ENCODE measurements at regions not wholly inside any gene's neighbourhood (a gene's known extent, or its start where the extent isn't known, plus 50 kb on each side); places are given as distances from the start of the nearest gene placed in this dataset.
"Not testable (repeated sequence)": the region's sequence is repeated elsewhere in the genome, so short reads cannot be mapped to it uniquely, and the experiment has no call there.

- peak in 2 of 11 donors; percentile 3 to 4 for DNase-seq (ENCODE audit: extremely low read depth in 1 of 11, low read depth in 9 of 11, low spot score in 4 of 11)
These were observed 220.7 kb upstream of the DNAJC19 start for GRCh38 chr3:181210275-181210674.

- DNase-seq (ENCODE audit: extremely low read depth in 1 of 11, low read depth in 9 of 11, low spot score in 4 of 11), result no peak
These were observed 200.0 kb upstream of the DNAJC19 start for GRCh38 chr3:181189556-181189955.

- DNase-seq (ENCODE audit: extremely low read depth in 1 of 11, low read depth in 9 of 11, low spot score in 4 of 11), result no peak
These were observed 194.2 kb upstream of the DNAJC19 start for GRCh38 chr3:181183764-181184163.

GRCh38 chr3:181183057-181183456 is 193.5 kb upstream of the DNAJC19 start:
- not testable (repeated sequence) for DNase-seq (ENCODE audit: extremely low read depth in 1 of 11, low read depth in 9 of 11, low spot score in 4 of 11)

- no peak for DNase-seq (ENCODE audit: extremely low read depth in 1 of 11, low read depth in 9 of 11, low spot score in 4 of 11)
These were observed 189.5 kb upstream of the DNAJC19 start for GRCh38 chr3:181178991-181179390.

GRCh38 chr3:181176601-181177000 is 187.1 kb upstream of the DNAJC19 start:
- peak; percentile 21 to 68 (median 50) for DNase-seq (ENCODE audit: extremely low read depth in 1 of 11, low read depth in 9 of 11, low spot score in 4 of 11)

- DNase-seq (ENCODE audit: extremely low read depth in 1 of 11, low read depth in 9 of 11, low spot score in 4 of 11), result no peak
These were observed 185.2 kb upstream of the DNAJC19 start for GRCh38 chr3:181174676-181175233.

GRCh38 chr3:181174022-181174421 is 184.5 kb upstream of the DNAJC19 start:
- DNase-seq (ENCODE audit: extremely low read depth in 1 of 11, low read depth in 9 of 11, low spot score in 4 of 11), result no peak

GRCh38 chr3:181173227-181173626 is 183.7 kb upstream of the DNAJC19 start:
- DNase-seq (ENCODE audit: extremely low read depth in 1 of 11, low read depth in 9 of 11, low spot score in 4 of 11), result no peak

GRCh38 chr3:181134873-181135272 is 145.3 kb upstream of the DNAJC19 start:
- no peak for DNase-seq (ENCODE audit: extremely low read depth in 1 of 11, low read depth in 9 of 11, low spot score in 4 of 11)

- no peak for DNase-seq (ENCODE audit: extremely low read depth in 1 of 11, low read depth in 9 of 11, low spot score in 4 of 11)
These were observed 144.3 kb upstream of the DNAJC19 start for GRCh38 chr3:181133832-181134231.

GRCh38 chr3:181105646-181106045 is 116.1 kb upstream of the DNAJC19 start:
- no peak for DNase-seq (ENCODE audit: extremely low read depth in 1 of 11, low read depth in 9 of 11, low spot score in 4 of 11)

GRCh38 chr3:181103605-181104004 is 114.1 kb upstream of the DNAJC19 start:
- DNase-seq (ENCODE audit: extremely low read depth in 1 of 11, low read depth in 9 of 11, low spot score in 4 of 11), result no peak

- DNase-seq (ENCODE audit: extremely low read depth in 1 of 11, low read depth in 9 of 11, low spot score in 4 of 11), result no peak
These were observed 96.5 kb upstream of the DNAJC19 start for GRCh38 chr3:181086011-181086410.

- DNase-seq (ENCODE audit: extremely low read depth in 1 of 11, low read depth in 9 of 11, low spot score in 4 of 11), result no peak
These were observed 92.4 kb upstream of the DNAJC19 start for GRCh38 chr3:181081930-181082329.

GRCh38 chr3:181076558-181076957 is 87.0 kb upstream of the DNAJC19 start:
- DNase-seq (ENCODE audit: extremely low read depth in 1 of 11, low read depth in 9 of 11, low spot score in 4 of 11), result no peak

GRCh38 chr3:181075098-181075497 is 85.6 kb upstream of the DNAJC19 start:
- DNase-seq (ENCODE audit: extremely low read depth in 1 of 11, low read depth in 9 of 11, low spot score in 4 of 11), result no peak

GRCh38 chr3:181066143-181067087 is 76.9 kb upstream of the DNAJC19 start:
- DNase-seq (ENCODE audit: extremely low read depth in 1 of 11, low read depth in 9 of 11, low spot score in 4 of 11), result no peak

- DNase-seq (ENCODE audit: extremely low read depth in 1 of 11, low read depth in 9 of 11, low spot score in 4 of 11), result no peak
These were observed 66.7 kb upstream of the DNAJC19 start for GRCh38 chr3:181056136-181056732.

GRCh38 chr3:181054538-181054937 is 65.0 kb upstream of the DNAJC19 start:
- DNase-seq (ENCODE audit: extremely low read depth in 1 of 11, low read depth in 9 of 11, low spot score in 4 of 11), result no peak

Measured in renal cortex interstitium (tissue), 11 donors.